Bronchial epithelial cell (primary cell): ENCODE measurements at regions not wholly inside any gene's neighbourhood (a gene's known extent, or its start where the extent isn't known, plus 50 kb on each side); places are given as distances from the start of the nearest gene placed in this dataset.

Experiments
- DNase-seq: peaks from one replicate; pipeline ENCODE4 v3.0.0-alpha.2; 2010; ENCODE audit warnings: low read depth
- FAIRE-seq: peaks from 2 replicates; lab custom pipeline; 2011; peaks lifted over from hg19 to GRCh38; lab: Jason Lieb, UNC
- H3K27me3 ChIP-seq: 2 replicates; pipeline ENCODE4 v1.5.1; 2011; ENCODE audit warnings: low read length; ENCODE audit not compliant: control insufficient read depth, insufficient read depth
- H3K36me3 ChIP-seq: 2 replicates; pipeline ENCODE4 v1.5.1; 2011; ENCODE audit warnings: low read length; ENCODE audit not compliant: control insufficient read depth, insufficient read depth
- H3K4me3 ChIP-seq: 2 replicates; pipeline ENCODE4 v1.5.1; 2011; ENCODE audit warnings: mild to moderate bottlenecking, low read depth, low read length, control low read depth
- CTCF ChIP-seq: IDR thresholded peaks from 2 replicates; pipeline ENCODE4 v1.5.1; 2011; ENCODE audit warnings: mild to moderate bottlenecking, moderate library complexity, low read length, control low read depth, inconsistent platforms; ENCODE audit not compliant: insufficient read depth, severe bottlenecking

DNA sequence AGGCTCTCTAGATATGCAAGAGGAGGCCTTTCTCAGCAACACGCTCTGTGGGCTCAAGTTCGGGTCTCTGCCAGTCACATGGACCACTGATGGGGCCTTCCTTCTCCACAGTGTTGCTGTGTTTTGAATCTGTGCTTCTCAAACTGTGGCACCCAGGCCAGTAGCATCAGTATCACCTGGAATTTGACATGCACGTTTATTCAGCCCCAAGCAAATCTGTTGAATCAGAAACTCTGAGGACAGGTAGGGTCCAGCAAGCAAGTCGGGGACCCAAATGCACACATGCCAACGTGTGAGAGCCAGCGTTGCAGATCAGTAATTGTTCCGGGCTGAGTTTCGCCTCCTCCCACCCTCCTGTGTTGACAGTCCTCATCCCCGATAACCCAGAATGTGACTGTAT, 502.6 kb downstream of the IRX1 start:
- H3K4me3 ChIP-seq = no peak overlapping the region
- H3K27me3 ChIP-seq = no peaks in the 10 kb centered on the region
- no peaks in the 10 kb centered on the region for H3K36me3 ChIP-seq
- no peak for DNase-seq
- no peak for TF ChIP-seq CTCF
- no peak for FAIRE-seq

DNA sequence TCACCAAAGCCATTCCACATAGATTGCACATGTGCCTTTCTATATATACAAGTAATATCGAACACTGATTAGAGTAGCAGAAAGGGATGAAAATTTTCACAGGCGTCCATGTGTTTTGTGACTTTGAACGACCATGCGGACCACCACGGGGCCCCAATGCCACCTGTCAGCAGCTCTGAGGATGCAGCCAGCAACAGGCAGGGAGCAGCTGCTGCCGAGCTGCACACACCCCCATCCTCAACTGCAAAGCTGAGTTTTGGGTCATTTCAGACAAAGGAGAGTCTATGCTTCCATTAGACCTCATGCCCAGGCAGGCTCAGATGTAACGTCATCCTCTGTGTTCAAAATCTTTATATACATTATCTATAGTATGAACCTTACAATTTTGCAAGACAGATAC, 503.8 kb downstream of the IRX1 start:
- Histone ChIP-seq H3K27me3 (no peaks in the 10 kb centered on the region), H3K36me3 (no peaks in the 10 kb centered on the region), H3K4me3 (no peak overlapping the region)
- no peak for DNase-seq
- TF ChIP-seq CTCF = no peak
- FAIRE-seq = no peak

DNA sequence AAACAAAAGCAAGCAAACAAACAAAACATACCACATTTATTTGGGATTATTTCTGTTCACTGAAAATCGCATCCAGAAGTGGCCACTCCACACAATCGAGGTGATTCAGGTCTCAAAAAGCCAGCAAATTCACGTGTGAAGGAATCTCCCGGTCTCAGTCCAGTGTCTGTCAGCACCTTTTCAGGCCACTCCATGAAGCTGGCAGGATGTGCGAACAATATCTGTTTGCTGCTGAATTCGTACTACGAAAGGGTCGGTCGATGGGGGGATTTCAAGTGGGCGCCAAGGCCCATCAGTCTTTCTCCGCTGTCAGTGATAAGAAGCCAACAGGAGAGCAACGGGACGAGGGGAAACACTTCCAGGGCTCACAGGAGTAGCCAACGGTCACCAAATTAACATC, 505.1 kb downstream of the IRX1 start:
- H3K27me3 ChIP-seq = no peaks in the 10 kb centered on the region

DNA sequence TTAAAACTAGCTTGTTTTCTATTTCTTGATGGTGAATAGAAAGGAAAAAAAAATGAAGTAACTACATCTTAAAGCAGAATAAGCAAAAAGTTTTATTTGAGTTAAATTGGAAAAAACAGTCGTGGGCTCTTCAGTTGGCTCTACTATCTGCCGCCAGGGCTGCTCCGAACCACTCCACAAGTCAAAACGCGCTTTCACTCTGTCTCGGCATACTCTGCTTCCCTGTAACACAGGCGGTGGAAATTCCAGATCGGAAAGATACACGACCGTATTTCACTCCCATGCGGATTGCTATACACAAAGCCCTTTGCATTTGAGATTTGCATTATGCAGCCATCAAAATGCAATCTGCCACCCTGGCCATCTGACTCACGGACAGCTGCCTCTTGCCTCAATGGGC, 505.6 kb downstream of the IRX1 start:
- Histone ChIP-seq H3K36me3 (no peaks in the 10 kb centered on the region), H3K27me3 (no peaks in the 10 kb centered on the region), H3K4me3 (no peak overlapping the region)
- FAIRE-seq (no peak), DNase-seq (no peak)
- no peak for TF ChIP-seq CTCF

More for the DNA sequence above, 505.1 kb downstream of the IRX1 start:
- DNase-seq (no peak), FAIRE-seq (no peak)
- H3K36me3 ChIP-seq = no peaks in the 10 kb centered on the region
- TF ChIP-seq CTCF = no peak
- no peak overlapping the region for H3K4me3 ChIP-seq

DNA sequence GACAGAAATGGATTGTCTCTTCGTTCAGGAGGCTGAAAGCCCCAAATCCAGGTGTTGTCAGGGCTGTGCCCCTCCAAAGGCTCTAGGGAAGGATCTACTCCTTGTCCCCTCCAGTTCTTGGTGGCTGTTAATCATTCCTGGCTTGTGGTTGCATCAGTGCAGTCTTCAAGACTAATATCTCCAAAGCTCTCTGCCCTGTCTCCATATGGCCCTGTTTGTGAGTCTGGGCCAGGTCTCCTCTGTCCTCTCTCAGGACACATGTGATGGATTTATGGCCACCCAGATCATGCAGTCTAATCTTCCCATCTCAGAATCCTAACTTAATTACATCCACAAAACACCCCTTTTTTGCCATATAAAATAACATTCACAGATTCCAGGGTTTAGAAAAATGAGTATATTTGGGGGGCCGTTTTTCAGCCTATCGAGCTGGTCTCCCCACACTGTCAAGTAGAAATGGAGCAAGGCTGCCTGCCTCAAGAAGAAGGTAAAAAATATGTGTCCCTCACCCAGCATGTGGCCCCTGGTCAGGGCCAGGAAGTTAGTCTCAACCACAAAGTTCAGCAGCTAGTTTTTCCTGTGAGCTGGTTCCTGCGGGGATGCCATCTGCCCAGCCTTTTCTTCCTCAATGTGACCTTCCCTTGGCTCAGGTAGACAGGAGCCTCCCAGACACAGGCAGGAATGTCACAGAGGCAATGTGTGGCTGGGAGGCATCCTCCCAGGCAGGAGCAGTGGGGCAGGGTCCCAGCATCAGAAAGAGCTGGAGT, 509.4 kb downstream of the IRX1 start:
- DNase-seq (no peak), FAIRE-seq (no peak)
- TF ChIP-seq CTCF = no peak
- no peaks in the 10 kb centered on the region for H3K27me3 ChIP-seq
- H3K36me3 ChIP-seq = no peaks in the 10 kb centered on the region
- no peak overlapping the region for H3K4me3 ChIP-seq

DNA sequence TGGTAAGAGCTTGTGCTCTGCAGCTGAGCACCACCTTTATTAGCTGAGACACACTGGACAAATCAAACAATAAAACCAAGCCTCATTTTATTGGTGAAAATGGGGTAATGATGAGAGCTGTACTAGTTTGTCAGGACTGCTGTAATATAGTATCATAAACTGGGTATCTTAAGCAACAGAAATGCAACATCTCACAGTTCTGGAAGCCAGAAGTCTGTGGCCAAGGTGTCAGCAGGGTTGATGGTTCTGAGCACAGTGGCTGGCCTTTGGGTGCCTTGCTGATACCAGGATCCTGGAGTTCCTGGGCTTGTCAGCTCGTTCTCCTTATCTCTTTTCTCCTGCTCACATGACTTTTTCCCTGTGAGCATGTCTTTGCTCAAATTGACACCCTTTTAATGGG, 513.1 kb downstream of the IRX1 start:
- Histone ChIP-seq H3K36me3 (no peaks in the 10 kb centered on the region), H3K27me3 (no peaks in the 10 kb centered on the region), H3K4me3 (no peak overlapping the region)
- FAIRE-seq = no peak
- no peak for TF ChIP-seq CTCF
- no peak for DNase-seq
